A673 (cell line): ENCODE measurements at regions not wholly inside any gene's neighbourhood (a gene's known extent, or its start where the extent isn't known, plus 50 kb on each side); places are given as distances from the start of the nearest gene placed in this dataset.

Experiments
- BruUV-seq: library from RNA; stranded (reverse); fragments of 400-500 nt; replicated peaks from 2 replicates; lab custom pipeline; 2021; lab: Mats Ljungman, UMichigan
- CTCF ChIA-PET: fragments of 300-600 bp; sonication (Branson Sonifier 250); formaldehyde crosslinking; loops from one replicate; lab custom pipeline; 2022; ENCODE audit warnings: antibody characterized with exemption; lab: Charles Lee
- POLR2A ChIA-PET: fragments of 300-600 bp; sonication (Branson Sonifier 250); formaldehyde crosslinking; loops from one replicate; lab custom pipeline; 2022; ENCODE audit warnings: antibody characterized with exemption; ENCODE audit not compliant: low non-redundant PET; lab: Charles Lee
- DNase-seq: peaks from one replicate; pipeline ENCODE4 v3.0.0-alpha.2; 2015; ENCODE audit warnings: low spot score
- H3K27ac ChIP-seq: fragments of 200-600 bp; sonication (generic); 2 replicates; pipeline ENCODE4 v1.5.1; 2016; ENCODE audit warnings: mixed run types, low read depth, mild to moderate bottlenecking, mixed read lengths, antibody characterized with exemption, low read length; ENCODE audit not compliant: poor library complexity, severe bottlenecking
- H3K27me3 ChIP-seq: fragments of 200-600 bp; sonication (generic); replicated peaks from 2 replicates; pipeline ENCODE4 v1.6.1; 2017; ENCODE audit warnings: mixed run types, low read depth, mild to moderate bottlenecking, mixed read lengths, antibody characterized with exemption, low read length; ENCODE audit not compliant: insufficient read depth, poor library complexity
- H3K36me3 ChIP-seq: fragments of 200-600 bp; sonication (generic); 2 replicates; pipeline ENCODE4 v1.6.1; 2016; ENCODE audit warnings: mixed run types, mild to moderate bottlenecking, mixed read lengths, antibody characterized with exemption, low read length; ENCODE audit not compliant: insufficient read depth, poor library complexity, severe bottlenecking
- H3K4me1 ChIP-seq: fragments of 200-600 bp; sonication (generic); 2 replicates; pipeline ENCODE4 v1.6.1; 2017; ENCODE audit warnings: mixed run types, mild to moderate bottlenecking, mixed read lengths, antibody characterized with exemption, low read length; ENCODE audit not compliant: insufficient read depth, poor library complexity, severe bottlenecking
- H3K4me3 ChIP-seq: fragments of 200-600 bp; sonication (generic); 2 replicates; pipeline ENCODE4 v1.5.1; 2016; ENCODE audit warnings: low read depth, mixed run types, mild to moderate bottlenecking, mixed read lengths, low read length; ENCODE audit not compliant: poor library complexity, severe bottlenecking
- H3K9me3 ChIP-seq: fragments of 200-600 bp; sonication (generic); 2 replicates; pipeline ENCODE4 v1.6.1; 2016; ENCODE audit warnings: mixed run types, low read depth, mild to moderate bottlenecking, mixed read lengths, antibody characterized with exemption, low read length; ENCODE audit not compliant: poor library complexity, severe bottlenecking
- CTCF ChIP-seq: fragments of 300-800, 200-600 bp; sonication (generic); conservative IDR thresholded peaks from 2 replicates; pipeline ENCODE4 v1.5.1; 2017; ENCODE audit warnings: low read depth, mild to moderate bottlenecking, antibody characterized with exemption, low read length, moderate library complexity, mixed read lengths
- EZH2 ChIP-seq: fragments of 200-600 bp; sonication (generic); IDR thresholded peaks from 2 replicates; pipeline ENCODE4 v1.6.1; 2017; ENCODE audit warnings: borderline replicate concordance, low read depth, mild to moderate bottlenecking, mixed read lengths, antibody characterized with exemption, low read length; ENCODE audit not compliant: poor library complexity, severe bottlenecking
- intact Hi-C: fragments of 100-400 bp; cut with micrococcal nuclease; formaldehyde crosslinking; loops from one replicate; pipeline ENCODE4 v1.10.0; 2022; ENCODE audit not compliant: unreplicated experiment

- intact Hi-C loops = no loop called here
- H3K4me3 ChIP-seq = no peak overlapping the region
- H3K27ac ChIP-seq = no peak overlapping the region
- no peaks in the 10 kb centered on the region for H3K9me3 ChIP-seq
- no peaks in the 10 kb centered on the region for H3K36me3 ChIP-seq
- H3K4me1 ChIP-seq = no peaks in the 10 kb centered on the region
- H3K27me3 ChIP-seq = no peaks in the 10 kb centered on the region
- no TSS peak for BruUV-seq
- TF ChIP-seq CTCF (no peak), EZH2 (no peak)
- POLR2A ChIA-PET = no interaction called here
- no peak for DNase-seq
- CTCF ChIA-PET = no interaction called here
Observed at GRCh38 chr1:119249283-119249682, 108.8 kb upstream of the WARS2 start.

GRCh38 chr1:119250299-119250698 is 109.8 kb upstream of the WARS2 start:
- Histone ChIP-seq H3K27ac (no peak overlapping the region), H3K36me3 (no peaks in the 10 kb centered on the region), H3K4me1 (no peaks in the 10 kb centered on the region), H3K9me3 (no peaks in the 10 kb centered on the region), H3K27me3 (no peaks in the 10 kb centered on the region), H3K4me3 (no peak overlapping the region)
- ChIA-PET POLR2A (no interaction called here), CTCF (no interaction called here)
- no peak for DNase-seq
- TF ChIP-seq EZH2 (no peak), CTCF (no peak)
- intact Hi-C loops = no loop called here
- no TSS peak for BruUV-seq

- H3K27ac ChIP-seq = no peak overlapping the region
- CTCF ChIA-PET = no interaction called here
Observed at GRCh38 chr1:119251751-119252150, 111.3 kb upstream of the WARS2 start.

More at GRCh38 chr1:119251751-119252150, 111.3 kb upstream of the WARS2 start:
- H3K4me3 ChIP-seq = no peak overlapping the region
- no peaks in the 10 kb centered on the region for H3K9me3 ChIP-seq
- TF ChIP-seq EZH2 (no peak), CTCF (no peak)
- no TSS peak for BruUV-seq
- H3K27me3 ChIP-seq = no peaks in the 10 kb centered on the region
- POLR2A ChIA-PET = no interaction called here
- intact Hi-C loops = no loop called here
- no peaks in the 10 kb centered on the region for H3K4me1 ChIP-seq
- no peak for DNase-seq
- H3K36me3 ChIP-seq = no peaks in the 10 kb centered on the region
